Endodermal cell (in vitro differentiated cells): ENCODE measurements at regions not wholly inside any gene's neighbourhood (a gene's known extent, or its start where the extent isn't known, plus 50 kb on each side); places are given as distances from the start of the nearest gene placed in this dataset.
"Not testable (repeated sequence)": the region's sequence is repeated elsewhere in the genome, so short reads cannot be mapped to it uniquely, and the experiment has no call there.

Experiments used
- DNase-seq: peaks from one replicate; pipeline ENCODE4 v3.0.0-alpha.2; 2017
- H3K27ac ChIP-seq: 2 replicates; pipeline ENCODE4 v1.5.1; 2013; ENCODE audit warnings: mild to moderate bottlenecking, low read depth, low read length, moderate library complexity
- H3K27me3 ChIP-seq: 2 replicates; pipeline ENCODE4 v1.6.1; 2013; ENCODE audit warnings: mild to moderate bottlenecking, low read length, moderate library complexity; ENCODE audit not compliant: insufficient read depth, control insufficient read depth, poor library complexity, severe bottlenecking
- H3K36me3 ChIP-seq: 2 replicates; pipeline ENCODE4 v1.7.0; 2013; ENCODE audit warnings: mild to moderate bottlenecking, low read length, moderate library complexity; ENCODE audit not compliant: control insufficient read depth, insufficient read depth
- H3K4me1 ChIP-seq: one replicate; pipeline ENCODE4 v1.7.0; 2013; ENCODE audit warnings: low read length; ENCODE audit not compliant: control insufficient read depth, insufficient read depth
- H3K4me3 ChIP-seq: 2 replicates; pipeline ENCODE4 v1.5.1; 2013; ENCODE audit warnings: mild to moderate bottlenecking, low read length, moderate library complexity
- H3K9ac ChIP-seq: 2 replicates; pipeline ENCODE4 v1.6.1; 2013; ENCODE audit warnings: mild to moderate bottlenecking, low read length, moderate library complexity; ENCODE audit not compliant: poor library complexity, severe bottlenecking; ENCODE audit errors: extremely low read depth
- H3K9me3 ChIP-seq: 2 replicates; pipeline ENCODE4 v1.6.1; 2013; ENCODE audit warnings: mild to moderate bottlenecking, low read length, moderate library complexity; ENCODE audit not compliant: control insufficient read depth
- H3K27ac Mint-ChIP-seq: 2 replicates; pipeline ENCODE4 v1.8.0; 2020; ENCODE audit warnings: mixed read lengths
- H3K27me3 Mint-ChIP-seq: 2 replicates; pipeline ENCODE4 v1.8.0; 2021; ENCODE audit warnings: mild to moderate bottlenecking, mixed read lengths; ENCODE audit not compliant: insufficient read depth
- H3K36me3 Mint-ChIP-seq: 2 replicates; pipeline ENCODE4 v1.8.0; 2020; ENCODE audit warnings: low read depth, mixed read lengths
- H3K4me1 Mint-ChIP-seq: 2 replicates; pipeline ENCODE4 v1.8.0; 2020; ENCODE audit warnings: mixed read lengths
- H3K4me3 Mint-ChIP-seq: 2 replicates; pipeline ENCODE4 v1.8.0; 2020; ENCODE audit warnings: mild to moderate bottlenecking, moderate library complexity, mixed read lengths
- H3K9me3 Mint-ChIP-seq: 2 replicates; pipeline ENCODE4 v1.8.0; 2020; ENCODE audit warnings: mild to moderate bottlenecking, mixed read lengths
- WGBS, 2 experiments: methylation state at CpG; one replicate each; pipeline versions ENCODE4 v1.1.5 to v1.1.7; 2013; ENCODE audit warnings: missing lambda C conversion rate in 2 of 2, mixed read lengths in 1 of 2; ENCODE audit not compliant: insufficient coverage in 1 of 2, insufficient read length in 1 of 2; 5-methylcytosine and 5-hydroxymethylcytosine counted together
- TF ChIP-seq, protein P1 (sequence below): fragments of 200-600 bp; sonication (generic); conservative IDR thresholded peaks from 2 replicates; pipeline ENCODE4 v1.5.0; 2021; ENCODE audit warnings: antibody characterized with exemption, mild to moderate bottlenecking

DNA sequence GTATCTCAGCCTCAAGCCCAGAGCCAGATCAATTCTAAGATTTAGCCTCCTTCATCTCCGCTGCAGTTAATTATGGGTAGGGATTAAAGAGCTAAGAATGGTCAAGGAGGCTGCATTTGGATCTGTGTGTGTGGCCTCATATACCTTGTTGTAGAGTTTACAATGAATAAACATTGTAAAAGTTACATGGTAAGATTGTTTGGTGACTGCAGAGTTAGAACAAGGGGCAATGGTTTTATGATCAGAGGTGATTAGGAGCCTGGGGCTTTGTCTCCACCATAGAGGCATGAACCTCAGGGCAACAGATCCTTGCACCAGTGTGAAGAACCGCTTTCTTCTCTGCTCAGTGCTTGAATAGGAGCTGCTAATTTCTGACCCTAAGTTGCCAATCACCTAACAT, 77.0 kb upstream of the MARK1 start:
- Histone ChIP-seq H3K9ac (no peak overlapping the region), H3K4me3 (no peak overlapping the region), H3K27me3 (no peaks in the 10 kb centered on the region), H3K27ac (no peak overlapping the region), H3K4me1 (no peaks in the 10 kb centered on the region), H3K9me3 (peaks cover 3% of the 10 kb centered on the region), H3K36me3 (no peaks in the 10 kb centered on the region)
- H3K4me3 Mint-ChIP-seq, result no peak overlapping the region
- H3K27me3 Mint-ChIP-seq, result no peaks in the 10 kb centered on the region
- no peaks in the 10 kb centered on the region for H3K36me3 Mint-ChIP-seq
- H3K27ac Mint-ChIP-seq, result no peak overlapping the region
- DNase-seq, result no peak
- 83 to 96% methylated on average over 1 to 2 of the region's 2 CpGs for WGBS, 2 experiments
- TF ChIP-seq, protein P1, sequence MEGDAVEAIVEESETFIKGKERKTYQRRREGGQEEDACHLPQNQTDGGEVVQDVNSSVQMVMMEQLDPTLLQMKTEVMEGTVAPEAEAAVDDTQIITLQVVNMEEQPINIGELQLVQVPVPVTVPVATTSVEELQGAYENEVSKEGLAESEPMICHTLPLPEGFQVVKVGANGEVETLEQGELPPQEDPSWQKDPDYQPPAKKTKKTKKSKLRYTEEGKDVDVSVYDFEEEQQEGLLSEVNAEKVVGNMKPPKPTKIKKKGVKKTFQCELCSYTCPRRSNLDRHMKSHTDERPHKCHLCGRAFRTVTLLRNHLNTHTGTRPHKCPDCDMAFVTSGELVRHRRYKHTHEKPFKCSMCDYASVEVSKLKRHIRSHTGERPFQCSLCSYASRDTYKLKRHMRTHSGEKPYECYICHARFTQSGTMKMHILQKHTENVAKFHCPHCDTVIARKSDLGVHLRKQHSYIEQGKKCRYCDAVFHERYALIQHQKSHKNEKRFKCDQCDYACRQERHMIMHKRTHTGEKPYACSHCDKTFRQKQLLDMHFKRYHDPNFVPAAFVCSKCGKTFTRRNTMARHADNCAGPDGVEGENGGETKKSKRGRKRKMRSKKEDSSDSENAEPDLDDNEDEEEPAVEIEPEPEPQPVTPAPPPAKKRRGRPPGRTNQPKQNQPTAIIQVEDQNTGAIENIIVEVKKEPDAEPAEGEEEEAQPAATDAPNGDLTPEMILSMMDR, result no peak
- no peaks in the 10 kb centered on the region for H3K9me3 Mint-ChIP-seq
- H3K4me1 Mint-ChIP-seq, result peaks cover 21% of the 10 kb centered on the region

GRCh38 chr1:220448217-220448616, 79.7 kb upstream of the MARK1 start:
- Mint-ChIP-seq H3K27ac (no peak overlapping the region), H3K36me3 (peaks cover 6% of the 10 kb centered on the region), H3K9me3 (peaks cover 23% of the 10 kb centered on the region), H3K4me3 (no peak overlapping the region), H3K27me3 (no peaks in the 10 kb centered on the region), H3K4me1 (peaks cover 21% of the 10 kb centered on the region)
- Histone ChIP-seq H3K36me3 (no peaks in the 10 kb centered on the region), H3K27ac (no peak overlapping the region), H3K4me1 (no peaks in the 10 kb centered on the region), H3K4me3 (no peak overlapping the region), H3K27me3 (no peaks in the 10 kb centered on the region), H3K9me3 (peaks cover 26% of the 10 kb centered on the region), H3K9ac (no peak overlapping the region)
- TF ChIP-seq, protein P1, result no peak
- DNase-seq, result no peak
- WGBS, 2 experiments, result 87 to 95% methylated on average over 3 to 4 of the region's 4 CpGs

DNA sequence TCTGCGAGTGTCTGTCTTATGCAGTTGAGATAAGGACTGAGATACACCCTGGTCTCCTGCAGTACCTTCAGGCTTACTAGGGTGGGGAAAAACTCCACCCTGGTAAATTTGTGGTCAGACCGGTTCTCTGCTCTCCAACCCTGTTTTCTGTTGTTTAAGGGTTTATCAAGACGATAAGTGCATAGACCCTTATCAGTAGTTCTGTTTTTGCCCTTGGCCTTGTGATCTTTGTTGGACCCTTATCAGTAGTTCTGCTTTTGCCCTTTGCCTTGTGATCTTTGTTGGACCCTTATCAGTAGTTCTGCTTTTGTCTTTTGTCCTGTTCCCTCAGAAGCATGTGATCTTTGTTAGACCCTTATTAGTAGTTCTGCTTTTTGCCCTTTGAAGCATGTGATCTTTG, 83.3 kb upstream of the MARK1 start:
- 95 to 97% methylated on average over 3 of the region's 3 CpGs for WGBS, 2 experiments
- H3K4me3 ChIP-seq, result not testable (repeated sequence)

DNA sequence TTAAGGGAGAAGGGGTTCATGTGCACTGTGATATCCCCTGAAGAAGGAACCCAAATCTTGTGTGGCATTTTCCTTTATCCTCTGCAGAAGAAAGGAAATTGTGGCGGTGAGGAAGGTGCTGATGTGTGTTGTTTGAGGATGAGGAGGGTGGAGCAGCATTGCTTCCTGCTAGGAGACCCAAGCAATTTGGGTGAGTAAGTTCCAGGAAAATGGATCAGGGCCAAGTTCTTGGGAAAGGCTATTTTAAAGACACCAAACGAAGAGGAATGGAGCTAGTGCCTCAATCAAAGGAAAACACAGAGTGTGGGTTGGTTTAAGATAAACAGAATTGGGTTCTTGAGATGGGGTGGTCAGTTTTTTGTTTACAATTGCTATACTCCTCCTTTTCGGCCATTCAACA, 86.7 kb upstream of the MARK1 start:
- TF ChIP-seq, protein P1, result no peak
- Mint-ChIP-seq H3K4me1 (no peaks in the 10 kb centered on the region), H3K36me3 (peaks cover 6% of the 10 kb centered on the region), H3K9me3 (peaks cover 23% of the 10 kb centered on the region), H3K4me3 (no peak overlapping the region), H3K27ac (no peak overlapping the region), H3K27me3 (no peaks in the 10 kb centered on the region)
- no peaks in the 10 kb centered on the region for H3K36me3 ChIP-seq
- H3K4me3 ChIP-seq, result no peak overlapping the region
- no peaks in the 10 kb centered on the region for H3K4me1 ChIP-seq
- no peaks in the 10 kb centered on the region for H3K27me3 ChIP-seq
- WGBS, 2 experiments, result 84 to 89% methylated on average over 2 to 3 of the region's 3 CpGs
- no peak for DNase-seq
- no peak overlapping the region for H3K9ac ChIP-seq
- peaks cover 26% of the 10 kb centered on the region for H3K9me3 ChIP-seq
- no peak overlapping the region for H3K27ac ChIP-seq

More for the DNA sequence above, 83.3 kb upstream of the MARK1 start:
- H3K4me1 Mint-ChIP-seq, result peaks cover 10% of the 10 kb centered on the region
- not testable (repeated sequence) for DNase-seq, H3K4me1 ChIP-seq, H3K27me3 ChIP-seq, H3K9ac ChIP-seq, H3K27me3 Mint-ChIP-seq, H3K4me3 Mint-ChIP-seq, H3K27ac Mint-ChIP-seq, H3K27ac ChIP-seq, H3K36me3 Mint-ChIP-seq, H3K36me3 ChIP-seq
- H3K9me3 ChIP-seq, result peaks cover 26% of the 10 kb centered on the region
- peaks cover 23% of the 10 kb centered on the region for H3K9me3 Mint-ChIP-seq
